ENCODE measurements at regions not wholly inside any gene's neighbourhood (a gene's known extent, or its start where the extent isn't known, plus 50 kb on each side); places are given as distances from the start of the nearest gene placed in this dataset.

- TF ChIP-seq CTCF (IDR thresholded peaks at IDR 0.05) = no peak
These were observed 561.4 kb upstream of the LINC00305 start for GRCh38 chr18:64710105-64710861.

GRCh38 chr18:64707052-64707451, 558.2 kb upstream of the LINC00305 start:
- TF ChIP-seq CTCF (IDR thresholded peaks at IDR 0.05) = no peak

- no peak for TF ChIP-seq CTCF (IDR thresholded peaks at IDR 0.05)
These were observed 550.2 kb upstream of the LINC00305 start for GRCh38 chr18:64699081-64699480.

GRCh38 chr18:64695851-64696553, 547.1 kb upstream of the LINC00305 start:
- TF ChIP-seq CTCF (IDR thresholded peaks at IDR 0.05) = no peak

GRCh38 chr18:64693766-64694165, 544.9 kb upstream of the LINC00305 start:
- TF ChIP-seq CTCF (IDR thresholded peaks at IDR 0.05) = no peak

GRCh38 chr18:64692826-64693225, 543.9 kb upstream of the LINC00305 start:
- TF ChIP-seq CTCF (IDR thresholded peaks at IDR 0.05) = no peak

GRCh38 chr18:64679121-64679520, 530.2 kb upstream of the LINC00305 start:
- no peak for TF ChIP-seq CTCF (IDR thresholded peaks at IDR 0.05)
